Testis (tissue), 2 donors: ENCODE measurements at regions not wholly inside any gene's neighbourhood (a gene's known extent, or its start where the extent isn't known, plus 50 kb on each side); places are given as distances from the start of the nearest gene placed in this dataset.

Source experiments
- DNase-seq: peaks from one replicate; pipeline ENCODE4 v3.0.0-alpha.2; 2019
- H3K27ac ChIP-seq, 2 donors: fragments of 200-600 bp; sonication (generic); one replicate each; pipeline ENCODE4 v1.5.1; 2019
- H3K27me3 ChIP-seq: fragments of 200-600 bp; sonication (generic); one replicate; pipeline ENCODE4 v1.5.1; 2019
- H3K36me3 ChIP-seq: fragments of 200-600 bp; sonication (generic); one replicate; pipeline ENCODE4 v1.5.1; 2017; ENCODE audit warnings: low read depth; ENCODE audit errors: missing control alignments
- H3K4me1 ChIP-seq: fragments of 200-600 bp; sonication (generic); one replicate; pipeline ENCODE4 v1.5.1; 2019
- H3K4me3 ChIP-seq, 2 donors: fragments of 200-600 bp; sonication (generic); one replicate each; pipeline ENCODE4 v1.5.1; 2017 to 2019
- H3K9me3 ChIP-seq: fragments of 200-600 bp; sonication (generic); one replicate; pipeline ENCODE4 v1.5.1; 2017
- CTCF ChIP-seq, 3 experiments: fragments of 450-650 bp in 2 of 3; fragments of 200-600 bp in 1 of 3; sonication (generic) in 1 of 3; IDR thresholded peaks; one replicate each; pipeline ENCODE4 v1.5.1; 2016 to 2019; ENCODE audit warnings: antibody characterized with exemption in 3 of 3, mild to moderate bottlenecking in 2 of 3, moderate library complexity in 1 of 3
- POLR2A ChIP-seq: fragments of 450-650 bp; IDR thresholded peaks from one replicate; pipeline ENCODE4 v1.6.1; 2017; ENCODE audit warnings: antibody characterized with exemption, mild to moderate bottlenecking, moderate library complexity
- WGBS, 2 donors: methylation state at CpG; one replicate each; pipeline ENCODE4 v1.1.5; 2018; 5-methylcytosine and 5-hydroxymethylcytosine counted together
- intact Hi-C: fragments of 100-400 bp; cut with DNase I; formaldehyde crosslinking; loops from one replicate; pipeline ENCODE4 v1.15.1; 2023; ENCODE audit warnings: low total_unique reads

GRCh38 chr6:65814071-65814470 lies 107.0 kb upstream of the EYS start:
- WGBS, 2 donors: 75 to 94% methylated on average over 3 of the region's 3 CpGs
- Histone ChIP-seq H3K27ac (no peak overlapping the region), H3K27me3 (no peaks in the 10 kb centered on the region), H3K4me1 (no peaks in the 10 kb centered on the region), H3K4me3 (no peak overlapping the region), H3K36me3 (no peaks in the 10 kb centered on the region), H3K9me3 (no peaks in the 10 kb centered on the region)
- no peak for TF ChIP-seq POLR2A
- no peak for TF ChIP-seq CTCF (IDR thresholded peaks at IDR 0.05)
- intact Hi-C loops: no loop called here
- DNase-seq: no peak

DNA sequence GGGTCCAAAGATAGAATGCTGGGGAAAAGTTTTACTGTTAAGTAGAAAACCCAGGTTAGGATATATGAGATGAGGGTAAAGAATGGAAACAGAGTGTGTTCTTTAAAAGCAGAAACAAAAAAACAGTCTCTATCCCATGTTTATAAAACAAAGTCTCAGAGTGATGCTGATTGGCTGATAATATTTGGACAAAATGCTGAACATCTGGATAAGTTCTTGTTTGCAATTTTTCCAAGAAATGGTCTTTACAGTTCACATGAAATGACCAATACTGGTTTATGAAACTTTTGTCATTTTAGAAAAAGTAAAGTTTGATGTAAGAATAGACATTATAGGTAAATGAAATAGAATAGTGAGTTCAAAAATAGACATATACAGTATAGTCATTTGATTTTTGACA lies 96.2 kb upstream of the EYS start:
- Histone ChIP-seq H3K4me1 (no peaks in the 10 kb centered on the region), H3K27me3 (no peaks in the 10 kb centered on the region), H3K4me3 (no peak overlapping the region), H3K27ac (no peak overlapping the region), H3K36me3 (no peaks in the 10 kb centered on the region), H3K9me3 (no peaks in the 10 kb centered on the region)
- no peak for TF ChIP-seq CTCF (IDR thresholded peaks at IDR 0.05)
- TF ChIP-seq POLR2A: no peak
- intact Hi-C loops: no loop called here
- DNase-seq: no peak

GRCh38 chr6:65799389-65799788 lies 92.4 kb upstream of the EYS start:
- no peaks in the 10 kb centered on the region for H3K36me3 ChIP-seq
- TF ChIP-seq CTCF (IDR thresholded peaks at IDR 0.05): no peak
- no peak for TF ChIP-seq POLR2A
- no peaks in the 10 kb centered on the region for H3K4me1 ChIP-seq
- DNase-seq: no peak
- H3K27me3 ChIP-seq: no peaks in the 10 kb centered on the region
- no peak overlapping the region for H3K4me3 ChIP-seq
- intact Hi-C loops: no loop called here
- no peaks in the 10 kb centered on the region for H3K9me3 ChIP-seq
- H3K27ac ChIP-seq: no peak overlapping the region

GRCh38 chr6:65798280-65799014 lies 91.4 kb upstream of the EYS start:
- DNase-seq: no peak
- no peak overlapping the region for H3K4me3 ChIP-seq
- WGBS, 2 donors: 69 to 70% methylated on average over 3 of the region's 3 CpGs
- H3K27me3 ChIP-seq: no peaks in the 10 kb centered on the region
- H3K36me3 ChIP-seq: no peaks in the 10 kb centered on the region
- H3K9me3 ChIP-seq: no peaks in the 10 kb centered on the region
- no peak for TF ChIP-seq CTCF (IDR thresholded peaks at IDR 0.05)
- TF ChIP-seq POLR2A: no peak
- H3K4me1 ChIP-seq: no peaks in the 10 kb centered on the region
- no peak overlapping the region for H3K27ac ChIP-seq
- intact Hi-C loops: no loop called here

- Histone ChIP-seq H3K36me3 (no peaks in the 10 kb centered on the region), H3K9me3 (no peaks in the 10 kb centered on the region), H3K27me3 (no peaks in the 10 kb centered on the region), H3K4me3 (no peak overlapping the region), H3K4me1 (no peaks in the 10 kb centered on the region), H3K27ac (no peak overlapping the region)
- intact Hi-C loops: no loop called here
- WGBS, 2 donors: 57 to 77% methylated on average over 1 of the region's 1 CpG
- no peak for DNase-seq
- TF ChIP-seq CTCF (IDR thresholded peaks at IDR 0.05) (no peak), POLR2A (no peak)
Observed at GRCh38 chr6:65790666-65791065, 83.6 kb upstream of the EYS start.
